GM18907 (cell line): ENCODE measurements at regions not wholly inside any gene's neighbourhood (a gene's known extent, or its start where the extent isn't known, plus 50 kb on each side); places are given as distances from the start of the nearest gene placed in this dataset.
"Not testable (repeated sequence)": the region's sequence is repeated elsewhere in the genome, so short reads cannot be mapped to it uniquely, and the experiment has no call there.

ENCODE experiments used
- ATAC-seq: cut with Tn5 transposase; IDR thresholded peaks from one replicate; pipeline ENCODE4 v1.9.1; 2021; ENCODE audit warnings: mild to moderate bottlenecking, moderate library complexity; ENCODE audit not compliant: unreplicated experiment

GRCh38 chr14:71452987-71453386 is 479.2 kb upstream of the RGS6 start:
- ATAC-seq = no peak

DNA sequence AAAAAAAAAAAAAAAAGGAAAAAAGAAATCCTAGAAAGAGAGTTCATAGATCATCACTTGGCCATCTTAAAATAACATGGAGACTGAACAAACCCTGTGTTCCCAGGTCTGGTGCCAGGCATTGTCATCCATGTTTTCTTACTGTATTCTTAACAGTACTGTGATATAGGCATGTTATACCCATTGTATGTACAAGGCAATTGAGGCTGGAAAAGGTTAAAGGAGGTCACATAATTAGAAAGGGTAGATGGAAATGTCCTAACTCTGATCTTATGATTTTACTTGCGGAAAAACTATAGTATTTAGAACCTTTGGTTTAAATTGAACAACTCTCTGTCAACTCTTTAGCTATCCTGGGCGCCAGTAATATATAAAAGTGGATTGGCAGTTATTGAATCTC is 478.2 kb upstream of the RGS6 start:
- no peak for ATAC-seq

- no peak for ATAC-seq
These were observed 477.5 kb upstream of the RGS6 start for GRCh38 chr14:71454513-71455332.

- no peak for ATAC-seq
These were observed 472.1 kb upstream of the RGS6 start for GRCh38 chr14:71460091-71460490.

DNA sequence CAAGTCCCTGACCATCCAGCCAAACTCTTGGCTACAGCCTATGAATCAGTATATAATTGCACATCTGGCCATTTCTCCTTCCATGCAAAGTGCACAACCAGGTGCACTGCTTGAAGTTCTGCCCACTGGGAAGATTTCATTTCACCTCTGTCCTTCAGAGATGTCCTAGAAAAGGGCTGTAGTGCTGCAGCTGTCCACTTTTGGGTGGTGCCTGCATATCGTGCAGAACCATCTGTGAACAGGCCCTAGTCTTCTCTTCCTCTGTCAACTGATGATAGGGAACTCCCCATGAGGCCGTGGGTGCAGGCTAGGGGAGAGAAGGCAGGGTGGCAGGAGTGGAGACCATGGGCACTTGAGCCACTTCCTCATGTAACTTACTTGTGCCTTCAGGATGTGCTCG is 470.6 kb upstream of the RGS6 start:
- ATAC-seq = not testable (repeated sequence)

DNA sequence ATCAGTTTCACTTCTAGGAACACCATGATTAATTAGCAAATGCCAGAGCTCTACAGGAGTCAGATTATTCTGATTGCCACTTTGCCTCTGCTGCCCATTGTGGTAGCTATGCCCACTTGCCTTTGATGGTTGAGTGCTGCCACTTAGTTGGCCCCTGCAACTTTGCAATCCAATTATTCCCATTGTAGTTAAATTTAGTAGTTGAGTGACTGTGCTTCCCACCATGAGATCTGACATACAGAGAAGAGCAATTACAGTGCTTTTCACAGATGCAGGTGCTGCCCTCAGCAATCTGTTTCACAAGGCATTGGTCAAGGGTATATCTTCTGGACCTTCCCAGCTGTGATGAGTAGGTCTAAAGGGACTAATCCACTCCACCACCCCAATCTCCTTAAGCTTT is 468.4 kb upstream of the RGS6 start:
- no peak for ATAC-seq

DNA sequence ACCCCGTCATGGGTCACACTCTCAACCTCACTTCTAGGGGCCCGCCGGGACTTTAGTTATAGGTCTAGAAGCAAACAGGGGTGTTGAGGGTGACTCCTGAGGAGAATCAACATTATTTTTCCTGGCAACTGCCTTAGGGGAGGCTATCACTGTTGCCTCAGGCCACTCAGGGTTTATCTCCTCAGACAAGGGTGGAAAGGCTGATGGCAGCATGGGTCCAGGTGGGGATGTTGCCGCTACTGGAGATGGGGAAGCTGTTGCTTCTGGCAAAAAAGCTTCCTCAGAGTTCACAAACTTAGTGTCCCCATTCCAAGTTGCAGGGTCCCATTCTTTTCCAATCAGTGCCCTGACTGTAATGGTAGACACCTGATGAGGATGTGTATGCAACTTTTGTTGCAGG is 467.4 kb upstream of the RGS6 start:
- no peak for ATAC-seq

DNA sequence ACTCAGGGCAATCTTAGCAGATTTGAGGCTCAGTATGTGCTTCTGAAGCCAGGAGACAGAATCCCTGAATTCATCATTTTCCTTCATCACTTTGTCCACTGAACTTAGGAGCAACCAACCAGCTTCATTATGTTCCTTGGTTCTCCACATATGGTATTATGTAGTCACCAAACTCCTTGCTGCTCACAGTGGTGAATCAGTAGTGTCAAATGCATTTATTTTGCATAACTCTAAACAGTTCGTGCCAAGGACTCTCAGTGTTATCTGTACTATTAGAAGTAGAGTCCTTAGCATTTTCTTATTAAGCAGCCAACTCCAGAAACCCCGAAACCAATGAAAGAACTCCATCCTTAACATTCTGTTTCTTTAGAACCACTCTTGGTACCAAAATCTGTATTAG is 466.9 kb upstream of the RGS6 start:
- no peak for ATAC-seq

GRCh38 chr14:71466251-71466650 is 466.0 kb upstream of the RGS6 start:
- ATAC-seq = no peak

GRCh38 chr14:71466946-71467345 is 465.3 kb upstream of the RGS6 start:
- no peak for ATAC-seq

DNA sequence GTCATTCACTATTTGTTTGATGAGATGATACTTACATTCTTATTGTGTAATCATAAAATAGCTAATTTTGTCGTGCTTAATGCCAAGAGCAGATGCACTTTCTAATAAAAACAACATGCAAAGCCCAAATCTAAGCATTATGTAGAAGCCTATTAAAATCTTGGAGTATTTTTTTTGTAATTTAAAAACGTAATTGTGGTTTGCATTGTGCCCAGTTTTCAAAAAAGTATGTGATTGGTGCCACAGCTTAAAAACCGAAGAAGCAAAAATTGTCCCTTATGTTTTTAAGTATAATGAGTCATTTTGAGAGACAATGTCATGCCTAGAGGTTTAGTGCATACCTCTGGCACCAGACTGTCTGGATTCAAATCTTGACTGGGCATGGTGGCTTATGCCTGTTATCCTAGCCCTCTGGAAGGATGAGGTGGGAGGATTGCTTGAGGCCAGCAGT is 464.8 kb upstream of the RGS6 start:
- ATAC-seq = no peak

DNA sequence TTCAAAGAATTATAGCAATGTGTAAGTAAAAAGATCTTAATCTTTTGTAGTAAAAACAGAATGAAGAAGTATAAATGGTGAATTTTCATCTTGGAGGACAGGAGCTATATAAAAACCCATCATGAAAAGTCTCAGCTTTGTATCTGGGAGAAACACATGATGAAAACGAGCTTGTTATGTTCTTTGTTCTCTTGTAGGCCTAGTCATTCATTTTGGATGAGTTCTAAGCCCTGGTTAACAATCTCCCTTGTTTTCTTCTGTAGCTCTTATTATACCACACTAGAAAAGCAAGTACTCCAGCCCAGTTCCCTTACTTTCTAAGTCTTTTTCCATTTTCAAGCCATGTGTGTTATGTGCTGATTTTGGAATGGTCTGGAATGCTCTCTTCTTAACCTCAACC is 463.5 kb upstream of the RGS6 start:
- no peak for ATAC-seq

DNA sequence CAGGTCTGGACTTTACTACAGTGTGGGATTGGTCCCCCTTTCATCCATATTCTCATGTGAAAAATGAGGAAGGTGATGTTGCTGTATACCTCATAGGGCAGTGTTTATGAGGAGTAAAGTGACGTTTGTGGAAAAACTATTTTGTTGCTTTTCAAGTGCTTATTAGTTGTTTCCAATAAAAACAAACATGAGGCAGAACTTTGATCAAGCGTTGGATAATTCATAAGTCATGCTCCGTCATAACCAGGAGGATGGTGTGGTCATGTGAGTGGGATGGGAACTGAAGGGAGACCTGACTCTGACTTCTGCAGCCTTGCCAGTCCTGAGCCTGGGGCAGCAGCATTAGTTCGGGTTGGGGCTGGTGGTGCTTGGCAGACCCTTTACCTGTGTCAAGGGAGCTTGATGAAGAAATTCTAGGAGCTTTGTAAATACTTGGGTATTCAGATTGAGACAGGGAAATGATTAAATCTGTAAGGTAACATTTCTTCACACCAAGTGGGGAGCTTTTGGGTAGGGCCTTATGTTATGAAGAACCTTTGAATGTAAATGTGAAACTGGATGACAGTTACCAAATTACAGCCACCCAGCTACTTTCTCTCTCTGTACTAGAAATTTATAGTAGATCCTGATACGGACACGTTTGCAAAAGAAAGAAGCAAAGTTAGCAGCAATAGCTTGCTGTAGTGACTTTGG is 462.4 kb upstream of the RGS6 start:
- no peak for ATAC-seq

DNA sequence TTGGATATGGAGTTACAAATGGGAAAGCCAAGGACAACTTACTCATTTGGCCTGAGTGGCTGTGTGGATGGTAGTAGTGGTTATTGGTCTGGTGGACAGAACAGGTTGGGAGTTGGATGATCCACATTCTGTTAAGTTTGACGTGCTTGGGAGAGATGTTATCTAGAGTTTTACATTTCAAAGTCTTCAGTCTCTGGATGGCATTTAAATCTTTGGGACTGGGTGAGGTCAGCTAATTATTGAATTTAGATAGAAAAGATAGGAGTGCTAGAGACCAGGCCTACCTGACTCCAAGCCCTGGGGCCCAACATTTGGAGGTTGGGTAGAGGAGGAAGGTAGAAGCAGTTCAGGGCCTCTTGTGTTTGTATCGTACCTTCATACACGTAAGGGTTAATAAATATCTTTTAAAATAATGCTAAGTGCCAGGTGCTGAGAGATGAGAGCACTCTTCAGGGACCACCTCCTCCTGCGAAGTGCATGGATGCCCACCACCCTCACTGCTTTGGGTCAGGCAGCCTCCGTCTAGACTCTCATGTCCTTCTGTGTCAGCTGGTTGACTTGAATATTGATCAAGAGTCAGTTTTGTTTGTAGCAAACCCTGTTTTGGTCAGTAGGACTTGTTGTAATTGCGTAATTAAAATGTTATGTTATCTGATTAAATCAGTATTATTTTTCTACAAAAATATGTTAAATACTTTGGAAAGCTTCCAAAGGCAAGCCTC is 460.4 kb upstream of the RGS6 start:
- no peak for ATAC-seq

DNA sequence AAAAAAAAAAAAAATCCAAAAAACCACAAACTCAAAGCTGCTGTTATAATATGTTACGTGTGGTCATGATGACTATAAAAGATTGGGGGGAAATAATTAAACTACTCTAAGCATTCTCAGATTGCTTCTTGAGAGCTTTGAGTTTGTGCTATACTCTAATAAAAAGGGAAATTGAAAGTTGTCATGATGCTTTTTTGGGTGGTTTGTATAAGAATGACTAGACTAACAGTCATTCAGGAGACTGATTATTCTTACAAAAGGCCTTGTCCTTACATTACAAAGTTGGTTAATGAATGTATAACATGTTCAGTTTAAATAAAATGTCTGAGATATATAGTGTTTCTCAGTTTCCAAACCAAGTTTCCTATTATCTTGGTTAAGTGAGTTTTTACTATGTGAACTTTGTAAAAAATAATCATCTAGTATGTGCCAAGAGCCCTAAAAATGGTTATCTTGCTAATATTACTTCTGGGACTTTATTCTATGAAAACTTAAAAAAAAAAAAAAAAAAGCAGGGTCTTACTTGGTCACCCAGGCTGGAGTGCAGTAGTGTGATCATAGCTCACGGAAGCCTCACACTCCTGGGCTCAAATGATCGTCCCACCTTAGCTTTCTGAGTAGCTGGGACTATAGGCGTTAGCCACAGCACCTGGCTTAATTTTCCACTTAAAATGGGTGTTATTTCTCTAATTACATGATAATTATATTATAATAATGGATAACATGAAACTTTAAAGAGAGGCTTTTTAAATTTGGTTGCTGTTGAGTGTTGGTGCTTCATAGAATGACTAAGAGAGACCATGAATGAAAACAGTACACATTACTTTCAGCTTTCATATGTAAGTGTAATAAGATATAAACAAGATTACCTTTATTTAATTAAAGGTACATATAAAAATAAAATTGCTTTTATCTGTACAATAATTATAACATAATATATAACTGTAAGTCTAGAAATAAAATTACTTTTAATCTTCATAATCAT is 459.6 kb upstream of the RGS6 start:
- peak; percentile 49 for ATAC-seq

- ATAC-seq = no peak
These were observed 458.4 kb upstream of the RGS6 start for GRCh38 chr14:71473843-71474242.

DNA sequence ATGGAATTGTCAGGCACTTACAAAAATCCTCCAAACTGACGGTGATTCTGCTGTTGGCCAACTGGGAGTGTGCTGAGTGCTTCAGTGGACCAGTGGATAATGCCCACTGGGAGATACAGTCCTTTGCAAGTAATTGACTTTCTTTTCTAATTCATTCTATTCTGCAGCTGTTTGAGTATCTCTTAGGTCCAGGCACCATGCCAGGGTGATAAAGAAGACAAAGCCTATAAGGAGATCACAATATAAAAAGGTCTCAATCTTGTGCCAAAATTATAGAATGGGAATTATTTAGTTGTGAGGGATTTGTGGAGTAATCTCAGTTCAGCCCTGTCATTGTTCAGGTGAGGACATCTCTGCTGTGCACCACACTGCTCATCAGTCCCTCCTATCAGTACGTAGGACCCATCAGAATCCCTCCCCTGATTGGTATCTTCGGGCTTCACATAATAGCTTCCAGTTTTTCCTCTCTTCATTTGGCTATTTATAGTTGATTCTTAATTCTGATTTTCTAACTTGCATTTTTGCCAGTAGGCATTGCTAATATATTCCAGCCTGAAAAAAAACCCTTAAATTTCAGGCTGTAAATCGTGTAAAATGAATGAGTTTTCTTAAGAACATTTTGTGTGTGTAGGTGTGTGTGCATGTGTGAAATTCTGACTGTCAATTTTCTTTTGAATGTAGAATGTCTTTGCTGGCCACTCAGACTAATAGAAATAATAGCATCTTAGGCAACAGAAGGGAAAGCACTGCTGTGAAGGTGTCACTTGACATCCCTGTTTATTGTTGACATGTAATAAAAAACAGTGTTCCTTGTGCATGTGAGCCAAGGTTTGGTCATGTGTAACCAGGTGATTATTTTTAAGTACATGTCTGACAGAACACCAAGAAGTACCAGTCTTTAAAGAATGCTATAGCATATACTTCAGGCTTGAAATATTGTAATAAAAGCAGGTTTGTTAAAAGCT is 457.6 kb upstream of the RGS6 start:
- no peak for ATAC-seq

GRCh38 chr14:71475916-71476315 is 456.3 kb upstream of the RGS6 start:
- ATAC-seq = no peak

GRCh38 chr14:71478542-71478941 is 453.7 kb upstream of the RGS6 start:
- ATAC-seq = no peak
